Trophoblast cell (in vitro differentiated cells and primary cell): ENCODE measurements at regions not wholly inside any gene's neighbourhood (a gene's known extent, or its start where the extent isn't known, plus 50 kb on each side); places are given as distances from the start of the nearest gene placed in this dataset.
"Not testable (repeated sequence)": the region's sequence is repeated elsewhere in the genome, so short reads cannot be mapped to it uniquely, and the experiment has no call there.

Experiments used
- DNase-seq, 2 donors: peaks; one replicate each; pipeline ENCODE4 v3.0.0-alpha.2; 2016
- H2AFZ ChIP-seq: 2 replicates; pipeline ENCODE4 v1.6.1; 2013; ENCODE audit warnings: low read length, moderate library complexity, mild to moderate bottlenecking; ENCODE audit not compliant: insufficient read depth, poor library complexity
- H2AK5ac ChIP-seq: 2 replicates; pipeline ENCODE4 v1.6.1; 2013; ENCODE audit warnings: mild to moderate bottlenecking, low read length
- H2BK120ac ChIP-seq: 2 replicates; pipeline ENCODE4 v1.6.1; 2013; ENCODE audit warnings: low read length, mild to moderate bottlenecking, moderate library complexity; ENCODE audit not compliant: insufficient read depth, poor library complexity
- H2BK12ac ChIP-seq: 2 replicates; pipeline ENCODE4 v1.6.1; 2013; ENCODE audit warnings: mild to moderate bottlenecking, low read length, moderate library complexity
- H2BK5ac ChIP-seq: 2 replicates; pipeline ENCODE4 v1.6.1; 2013; ENCODE audit warnings: low read length, low read depth, moderate library complexity, mild to moderate bottlenecking; ENCODE audit not compliant: poor library complexity
- H3K14ac ChIP-seq: 2 replicates; pipeline ENCODE4 v1.6.1; 2013; ENCODE audit warnings: mild to moderate bottlenecking, low read length
- H3K18ac ChIP-seq: 2 replicates; pipeline ENCODE4 v1.6.1; 2013; ENCODE audit warnings: mild to moderate bottlenecking, low read length
- H3K23ac ChIP-seq: 2 replicates; pipeline ENCODE4 v1.6.1; 2013; ENCODE audit warnings: low read length
- H3K27ac ChIP-seq: 2 replicates; pipeline ENCODE4 v1.5.1; 2013; ENCODE audit warnings: low read depth, mild to moderate bottlenecking, inconsistent platforms, low read length, moderate library complexity
- H3K27me3 ChIP-seq: 2 replicates; pipeline ENCODE4 v1.6.1; 2013; ENCODE audit warnings: inconsistent platforms, mild to moderate bottlenecking, low read length, moderate library complexity; ENCODE audit not compliant: insufficient read depth
- H3K36me3 ChIP-seq, 2 experiments: 1 replicate in 1 of 2; 2 replicates in 1 of 2; pipeline ENCODE4 v1.6.1; 2013; ENCODE audit warnings: low read length in 2 of 2, mild to moderate bottlenecking in 2 of 2, moderate library complexity in 1 of 2; ENCODE audit not compliant: insufficient read depth in 2 of 2, control insufficient read depth in 1 of 2
- H3K4ac ChIP-seq: 2 replicates; pipeline ENCODE4 v1.6.1; 2013; ENCODE audit warnings: low read depth, mild to moderate bottlenecking, low read length, moderate library complexity
- H3K4me1 ChIP-seq, 2 experiments: 1 replicate in 1 of 2; 2 replicates in 1 of 2; pipeline ENCODE4 v1.6.1; 2013; ENCODE audit warnings: low read length in 2 of 2, mild to moderate bottlenecking in 2 of 2, moderate library complexity in 1 of 2; ENCODE audit not compliant: insufficient read depth in 2 of 2, control insufficient read depth in 1 of 2
- H3K4me2 ChIP-seq: 2 replicates; pipeline ENCODE4 v1.6.1; 2013; ENCODE audit warnings: inconsistent platforms, mild to moderate bottlenecking, low read length, moderate library complexity
- H3K4me3 ChIP-seq: 2 replicates; pipeline ENCODE4 v1.5.1; 2013; ENCODE audit warnings: mild to moderate bottlenecking, low read depth, low read length, inconsistent platforms
- H3K79me1 ChIP-seq: one replicate; pipeline ENCODE4 v1.6.1; 2013; ENCODE audit warnings: low read length
- H3K79me2 ChIP-seq: 2 replicates; pipeline ENCODE4 v1.6.1; 2013; ENCODE audit warnings: low read length, mild to moderate bottlenecking; ENCODE audit not compliant: control insufficient read depth, insufficient read depth, poor library complexity
- H3K9ac ChIP-seq: 2 replicates; pipeline ENCODE4 v1.6.1; 2013; ENCODE audit warnings: mild to moderate bottlenecking, low read length
- H3K9me3 ChIP-seq: 2 replicates; pipeline ENCODE4 v1.6.1; 2013; ENCODE audit warnings: low read depth, mild to moderate bottlenecking, control low read depth, inconsistent platforms, low read length; ENCODE audit not compliant: insufficient read depth
- H4K12ac ChIP-seq: 2 replicates; pipeline ENCODE4 v1.6.1; 2013; ENCODE audit warnings: low read depth, mild to moderate bottlenecking, low read length, moderate library complexity
- H4K8ac ChIP-seq: 2 replicates; pipeline ENCODE4 v1.6.1; 2013; ENCODE audit warnings: low read depth, mild to moderate bottlenecking, low read length, moderate library complexity
- H4K91ac ChIP-seq: one replicate; pipeline ENCODE4 v1.6.1; 2013; ENCODE audit warnings: low read depth, mild to moderate bottlenecking, low read length, moderate library complexity
- WGBS: extraction: QIAGEN DNeasy Blood & Tissue Kit; methylation state at CpG from one replicate; pipeline ENCODE4 v1.1.7; 2013; ENCODE audit warnings: missing lambda C conversion rate; ENCODE audit not compliant: insufficient read length, insufficient coverage; ENCODE audit errors: extremely low coverage; 5-methylcytosine and 5-hydroxymethylcytosine counted together

GRCh38 chr4:53943345-53944085 lies 120.9 kb downstream of the CHIC2 start:
- no CpG with 5 or more reads among the region's 2 CpGs for WGBS
- H3K79me2 ChIP-seq = no peaks in the 10 kb centered on the region
- no peaks in the 10 kb centered on the region for H3K4me1 ChIP-seq
- no peaks in the 10 kb centered on the region for H3K36me3 ChIP-seq
- H3K4ac ChIP-seq = no peak overlapping the region
- no peak overlapping the region for H3K4me3 ChIP-seq
- H3K27me3 ChIP-seq = no peaks in the 10 kb centered on the region
- H4K8ac ChIP-seq = no peak overlapping the region
- H3K14ac ChIP-seq = no peak overlapping the region
- no peak overlapping the region for H2BK12ac ChIP-seq
- no peak overlapping the region for H4K12ac ChIP-seq
- no peak overlapping the region for H2AK5ac ChIP-seq
- H3K23ac ChIP-seq = no peak overlapping the region
- no peak overlapping the region for H2AFZ ChIP-seq
- H4K91ac ChIP-seq = no peak overlapping the region
- no peak overlapping the region for H2BK120ac ChIP-seq
- DNase-seq = no peak
- no peak overlapping the region for H2BK5ac ChIP-seq
- no peak overlapping the region for H3K27ac ChIP-seq
- no peak overlapping the region for H3K4me2 ChIP-seq
- no peaks in the 10 kb centered on the region for H3K79me1 ChIP-seq
- no peak overlapping the region for H3K18ac ChIP-seq
- H3K9me3 ChIP-seq = no peaks in the 10 kb centered on the region
- no peak overlapping the region for H3K9ac ChIP-seq

DNA sequence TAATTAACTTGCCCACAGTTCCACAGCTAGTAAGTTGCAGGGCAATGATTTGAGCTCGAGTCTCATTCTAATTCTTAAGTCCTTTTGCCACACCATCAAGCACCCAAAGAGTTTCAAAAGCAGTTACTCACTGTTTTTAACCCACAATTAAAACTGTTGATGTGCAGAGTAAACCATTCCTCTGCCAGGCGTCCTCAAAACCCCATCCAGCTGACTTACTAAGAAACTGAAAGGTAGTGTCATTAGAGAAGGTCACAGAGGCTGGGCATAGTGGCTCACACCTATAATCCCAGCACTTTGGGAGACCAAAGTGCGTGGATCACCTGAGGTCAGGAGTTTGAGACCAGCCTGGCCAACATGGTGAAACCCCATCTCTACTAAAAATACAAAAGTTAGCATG lies 121.7 kb downstream of the CHIC2 start:
- H3K23ac ChIP-seq = no peak overlapping the region
- no peak overlapping the region for H3K4me2 ChIP-seq
- H3K18ac ChIP-seq = no peak overlapping the region
- no peak overlapping the region for H2AK5ac ChIP-seq
- no peak overlapping the region for H2BK12ac ChIP-seq
- no peak overlapping the region for H3K14ac ChIP-seq
- no peaks in the 10 kb centered on the region for H3K79me1 ChIP-seq
- H3K27me3 ChIP-seq = no peaks in the 10 kb centered on the region
- H2AFZ ChIP-seq = no peak overlapping the region
- H2BK120ac ChIP-seq = no peak overlapping the region
- DNase-seq = no peak
- no peak overlapping the region for H3K4ac ChIP-seq
- H3K4me1 ChIP-seq = peaks cover 0 to 3% of the 10 kb centered on the region in 2 experiments
- H3K4me3 ChIP-seq = no peak overlapping the region
- no peak overlapping the region for H3K27ac ChIP-seq
- no peak overlapping the region for H3K9ac ChIP-seq
- whole genome bisulfite sequencing = no CpG with 5 or more reads among the region's 3 CpGs
- H3K36me3 ChIP-seq = no peaks in the 10 kb centered on the region
- H4K8ac ChIP-seq = no peak overlapping the region
- no peak overlapping the region for H2BK5ac ChIP-seq
- no peaks in the 10 kb centered on the region for H3K79me2 ChIP-seq
- H4K91ac ChIP-seq = no peak overlapping the region
- no peaks in the 10 kb centered on the region for H3K9me3 ChIP-seq
- H4K12ac ChIP-seq = no peak overlapping the region

GRCh38 chr4:53941331-53941730 lies 123.1 kb downstream of the CHIC2 start:
- H3K36me3 ChIP-seq = no peaks in the 10 kb centered on the region
- no peak overlapping the region for H3K23ac ChIP-seq
- no peak overlapping the region for H2BK12ac ChIP-seq
- H3K18ac ChIP-seq = no peak overlapping the region
- H4K91ac ChIP-seq = no peak overlapping the region
- peaks cover 0 to 3% of the 10 kb centered on the region in 2 experiments for H3K4me1 ChIP-seq
- no peaks in the 10 kb centered on the region for H3K79me2 ChIP-seq
- no peak overlapping the region for H3K14ac ChIP-seq
- no peaks in the 10 kb centered on the region for H3K79me1 ChIP-seq
- no peak overlapping the region for H2BK120ac ChIP-seq
- no peak overlapping the region for H3K4ac ChIP-seq
- no peak overlapping the region for H4K8ac ChIP-seq
- no peak overlapping the region for H4K12ac ChIP-seq
- no peak overlapping the region for H3K9ac ChIP-seq
- no peaks in the 10 kb centered on the region for H3K27me3 ChIP-seq
- H2BK5ac ChIP-seq = no peak overlapping the region
- no peak overlapping the region for H3K4me3 ChIP-seq
- no peaks in the 10 kb centered on the region for H3K9me3 ChIP-seq
- no CpG with 5 or more reads among the region's 4 CpGs for WGBS
- H2AFZ ChIP-seq = no peak overlapping the region
- no peak overlapping the region for H2AK5ac ChIP-seq
- H3K27ac ChIP-seq = no peak overlapping the region
- no peak overlapping the region for H3K4me2 ChIP-seq
- DNase-seq = no peak

GRCh38 chr4:53939892-53940291 lies 124.5 kb downstream of the CHIC2 start:
- H4K12ac ChIP-seq, H2BK5ac ChIP-seq, H4K91ac ChIP-seq, H3K4ac ChIP-seq, H2AK5ac ChIP-seq, H3K79me2 ChIP-seq, H3K9me3 ChIP-seq, H2BK120ac ChIP-seq, H3K79me1 ChIP-seq, H3K18ac ChIP-seq, H3K23ac ChIP-seq, H3K4me3 ChIP-seq, H3K36me3 ChIP-seq, H3K27ac ChIP-seq, H3K9ac ChIP-seq, H3K4me2 ChIP-seq, H3K4me1 ChIP-seq, H4K8ac ChIP-seq, H3K14ac ChIP-seq, H3K27me3 ChIP-seq, H2AFZ ChIP-seq, H2BK12ac ChIP-seq, DNase-seq: not testable (repeated sequence)
- WGBS = no CpG with 5 or more reads among the region's 3 CpGs
